ENCODE measurements at regions not wholly inside any gene's neighbourhood (a gene's known extent, or its start where the extent isn't known, plus 50 kb on each side); places are given as distances from the start of the nearest gene placed in this dataset.

DNA sequence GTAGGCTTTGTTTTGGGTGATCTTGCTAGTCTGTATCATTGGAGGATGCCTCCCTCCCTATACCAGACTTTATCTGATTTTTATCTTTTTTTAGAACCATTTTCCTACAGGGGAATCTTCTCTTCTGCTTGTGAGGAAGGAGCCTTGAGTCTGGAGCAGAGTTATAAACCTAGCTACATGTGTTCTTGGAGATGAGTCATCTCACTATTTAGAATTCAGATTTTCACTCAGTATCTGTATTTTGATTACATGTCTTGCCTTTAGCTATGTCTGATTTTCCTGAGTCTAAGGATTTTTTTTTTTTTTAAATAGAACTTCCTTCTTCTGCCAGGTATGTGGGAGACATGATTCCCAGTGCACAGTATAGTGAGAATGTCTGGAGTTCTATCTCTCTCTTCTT lies 211.6 kb upstream of the MBL2 start:
- no peaks in the 10 kb centered on the region for H3K4me1 Mint-ChIP-seq
- H3K9me3 Mint-ChIP-seq, result no peaks in the 10 kb centered on the region
- no peak for TF ChIP-seq CTCF (conservative IDR thresholded peaks at IDR 0.05)
- no peaks in the 10 kb centered on the region for H3K36me3 Mint-ChIP-seq (ENCODE audit: low read depth)
- no peaks in the 10 kb centered on the region for H3K4me1 ChIP-seq (ENCODE audit: control insufficient read depth, insufficient read depth, low read length)
- no peak overlapping the region for H3K4me3 Mint-ChIP-seq
- no peak overlapping the region for H3K9ac ChIP-seq (ENCODE audit: extremely low read depth, low read length, poor library complexity, severe bottlenecking)
- no peaks in the 10 kb centered on the region for H3K9me3 ChIP-seq (ENCODE audit: control insufficient read depth, low read length)
- H3K27me3 Mint-ChIP-seq (ENCODE audit: insufficient read depth), result no peaks in the 10 kb centered on the region
- H3K27ac Mint-ChIP-seq, result no peak overlapping the region
- H3K27me3 ChIP-seq (ENCODE audit: control insufficient read depth, insufficient read depth, low read length, poor library complexity, severe bottlenecking), result no peaks in the 10 kb centered on the region
- H3K27ac ChIP-seq (ENCODE audit: low read depth, low read length), result no peak overlapping the region
- no peak for DNase-seq
- no peak overlapping the region for H3K4me3 ChIP-seq (ENCODE audit: low read length)
- H3K36me3 ChIP-seq (ENCODE audit: control insufficient read depth, insufficient read depth, low read length), result no peaks in the 10 kb centered on the region

GRCh38 chr10:52979295-52979990 lies 206.9 kb upstream of the MBL2 start:
- Mint-ChIP-seq H3K36me3 (ENCODE audit: low read depth) (no peaks in the 10 kb centered on the region), H3K4me3 (no peak overlapping the region), H3K27ac (no peak overlapping the region), H3K9me3 (no peaks in the 10 kb centered on the region), H3K4me1 (peaks cover 11% of the 10 kb centered on the region), H3K27me3 (ENCODE audit: insufficient read depth) (no peaks in the 10 kb centered on the region)
- no peak overlapping the region for H3K9ac ChIP-seq (ENCODE audit: extremely low read depth, low read length, poor library complexity, severe bottlenecking)
- H3K36me3 ChIP-seq (ENCODE audit: control insufficient read depth, insufficient read depth, low read length), result no peaks in the 10 kb centered on the region
- no peak for DNase-seq
- H3K27ac ChIP-seq (ENCODE audit: low read depth, low read length), result no peak overlapping the region
- no peak for TF ChIP-seq CTCF (conservative IDR thresholded peaks at IDR 0.05)
- WGBS, 2 experiments (ENCODE audit: insufficient coverage in 1 of 2, insufficient read length in 1 of 2), result 95 to 97% methylated on average over 3 of the region's 3 CpGs
- H3K4me3 ChIP-seq (ENCODE audit: low read length), result no peak overlapping the region
- peaks cover 8% of the 10 kb centered on the region for H3K9me3 ChIP-seq (ENCODE audit: control insufficient read depth, low read length)
- peaks cover 4% of the 10 kb centered on the region for H3K4me1 ChIP-seq (ENCODE audit: control insufficient read depth, insufficient read depth, low read length)
- no peaks in the 10 kb centered on the region for H3K27me3 ChIP-seq (ENCODE audit: control insufficient read depth, insufficient read depth, low read length, poor library complexity, severe bottlenecking)

DNA sequence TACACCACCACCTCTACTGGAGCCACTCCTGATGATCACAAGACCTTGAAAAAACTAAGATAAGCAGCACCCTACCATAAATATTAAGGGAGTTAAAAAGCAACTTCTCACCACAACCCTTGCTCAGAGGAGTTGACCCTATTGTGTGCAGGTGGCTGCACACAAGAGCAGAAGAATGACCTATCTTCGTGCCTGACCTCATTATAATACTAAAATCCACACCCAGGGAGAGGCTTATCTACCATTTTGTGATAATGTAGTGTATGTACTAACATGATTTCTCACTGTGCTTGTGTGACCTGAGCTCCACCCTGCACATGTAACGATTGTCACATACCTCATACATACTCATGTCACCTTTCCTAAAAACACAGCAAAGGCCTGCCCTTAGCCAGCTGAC lies 205.0 kb upstream of the MBL2 start:
- DNase-seq, result no peak
- TF ChIP-seq CTCF (conservative IDR thresholded peaks at IDR 0.05), result no peak
- Mint-ChIP-seq H3K27me3 (ENCODE audit: insufficient read depth) (no peaks in the 10 kb centered on the region), H3K27ac (no peak overlapping the region), H3K4me1 (peaks cover 17% of the 10 kb centered on the region), H3K36me3 (ENCODE audit: low read depth) (no peaks in the 10 kb centered on the region), H3K4me3 (no peak overlapping the region), H3K9me3 (peaks cover 3% of the 10 kb centered on the region)
- Histone ChIP-seq H3K9ac (ENCODE audit: extremely low read depth, low read length, poor library complexity, severe bottlenecking) (no peak overlapping the region), H3K9me3 (ENCODE audit: control insufficient read depth, low read length) (peaks cover 27% of the 10 kb centered on the region), H3K36me3 (ENCODE audit: control insufficient read depth, insufficient read depth, low read length) (no peaks in the 10 kb centered on the region), H3K4me3 (ENCODE audit: low read length) (no peak overlapping the region), H3K27me3 (ENCODE audit: control insufficient read depth, insufficient read depth, low read length, poor library complexity, severe bottlenecking) (no peaks in the 10 kb centered on the region), H3K27ac (ENCODE audit: low read depth, low read length) (no peak overlapping the region), H3K4me1 (ENCODE audit: control insufficient read depth, insufficient read depth, low read length) (peaks cover 4% of the 10 kb centered on the region)
- whole genome bisulfite sequencing, 2 experiments (ENCODE audit: insufficient coverage in 1 of 2, insufficient read length in 1 of 2), result 98% methylated on average over 2 of the region's 2 CpGs; no CpG with 5 or more reads in 1 of the 2 experiments

All from endodermal cell (in vitro differentiated cells).